22Rv1 (cell line): ENCODE measurements at regions not wholly inside any gene's neighbourhood (a gene's known extent, or its start where the extent isn't known, plus 50 kb on each side); places are given as distances from the start of the nearest gene placed in this dataset.

Experiments
- H3K27ac ChIP-seq: fragments of 450-650 bp; 2 replicates; pipeline ENCODE4 v1.5.1; 2017
- CTCF ChIP-seq: fragments of 450-650 bp; IDR thresholded peaks from 2 replicates; pipeline ENCODE4 v1.5.1; 2017; ENCODE audit warnings: mild to moderate bottlenecking
- ZFX ChIP-seq: fragments of 450-650 bp; IDR thresholded peaks from 2 replicates; pipeline ENCODE4 v1.6.1; 2017; ENCODE audit warnings: antibody characterized with exemption, borderline replicate concordance

GRCh38 chr6:4707011-4707410 is 69.2 kb upstream of the CDYL start:
- no peak for TF ChIP-seq CTCF
- no peak for TF ChIP-seq ZFX
- no peak overlapping the region for H3K27ac ChIP-seq

GRCh38 chr6:4705809-4706208 is 70.4 kb upstream of the CDYL start:
- H3K27ac ChIP-seq, result no peak overlapping the region
- TF ChIP-seq CTCF, result no peak

GRCh38 chr6:4703382-4703781 is 72.8 kb upstream of the CDYL start:
- TF ChIP-seq CTCF, result no peak
- TF ChIP-seq ZFX, result no peak
- H3K27ac ChIP-seq, result no peak overlapping the region

- H3K27ac ChIP-seq, result no peak overlapping the region
- TF ChIP-seq ZFX (no peak), CTCF (no peak)
Observed at GRCh38 chr6:4698901-4699659, 77.1 kb upstream of the CDYL start.

- no peak overlapping the region for H3K27ac ChIP-seq
- TF ChIP-seq ZFX (no peak), CTCF (no peak)
Observed at GRCh38 chr6:4693173-4693970, 82.8 kb upstream of the CDYL start.

- H3K27ac ChIP-seq, result no peak overlapping the region
- no peak for TF ChIP-seq ZFX
- no peak for TF ChIP-seq CTCF
Observed at GRCh38 chr6:4692664-4693063, 83.5 kb upstream of the CDYL start.
